Hematopoietic multipotent progenitor cell (in vitro differentiated cells): ENCODE measurements at regions not wholly inside any gene's neighbourhood (a gene's known extent, or its start where the extent isn't known, plus 50 kb on each side); places are given as distances from the start of the nearest gene placed in this dataset.

Experiments
- DNase-seq, 3 donors: peaks; one replicate each; pipeline ENCODE4 v3.0.0-alpha.2; 2011 to 2015; ENCODE audit warnings: low read depth in 2 of 3, low spot score in 2 of 3

DNA sequence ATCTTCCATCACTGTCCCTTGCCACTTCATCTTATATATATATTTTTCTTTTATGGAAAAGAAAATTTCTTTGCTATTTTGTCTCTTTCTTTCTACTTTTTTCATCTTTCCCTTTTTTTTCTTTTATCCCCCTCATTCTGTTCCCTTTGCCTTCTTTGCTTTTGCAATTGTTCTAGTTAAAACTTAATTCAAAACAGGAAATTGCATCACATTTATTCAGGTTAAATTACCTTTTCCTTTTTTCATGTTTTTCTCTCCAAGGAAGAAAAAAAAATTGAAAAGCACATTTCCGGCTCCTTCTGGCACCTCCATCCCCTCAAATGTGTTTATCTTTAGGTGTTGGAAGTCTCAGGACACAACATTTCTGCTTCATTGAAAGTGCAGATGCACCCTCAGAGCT is 176.9 kb downstream of the FGF1 start:
- no peak for DNase-seq

DNA sequence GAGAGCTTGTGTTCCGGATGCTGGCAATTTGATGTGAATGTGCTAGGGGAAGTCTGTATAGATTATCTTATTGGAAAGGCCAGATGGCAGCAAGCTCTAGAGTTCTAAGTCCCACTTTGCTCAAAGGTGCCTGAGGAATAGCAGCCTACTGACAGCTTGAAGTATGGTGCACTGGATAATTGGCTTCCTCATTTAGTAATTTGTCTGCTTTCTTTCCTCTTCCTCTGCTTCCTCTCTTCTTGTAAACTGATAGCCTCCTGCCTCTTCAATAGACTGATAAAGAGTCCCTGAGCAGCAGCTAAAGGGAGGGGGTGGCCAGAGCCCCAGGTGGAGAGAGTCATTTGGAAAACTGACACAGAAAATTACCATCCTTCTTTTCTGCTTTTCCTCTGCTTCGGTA is 177.3 kb downstream of the FGF1 start:
- DNase-seq = no peak

GRCh38 chr5:142507531-142508372 is 178.1 kb downstream of the FGF1 start:
- DNase-seq = no peak

- no peak for DNase-seq
Observed at GRCh38 chr5:142506756-142507155, 179.1 kb downstream of the FGF1 start.

DNA sequence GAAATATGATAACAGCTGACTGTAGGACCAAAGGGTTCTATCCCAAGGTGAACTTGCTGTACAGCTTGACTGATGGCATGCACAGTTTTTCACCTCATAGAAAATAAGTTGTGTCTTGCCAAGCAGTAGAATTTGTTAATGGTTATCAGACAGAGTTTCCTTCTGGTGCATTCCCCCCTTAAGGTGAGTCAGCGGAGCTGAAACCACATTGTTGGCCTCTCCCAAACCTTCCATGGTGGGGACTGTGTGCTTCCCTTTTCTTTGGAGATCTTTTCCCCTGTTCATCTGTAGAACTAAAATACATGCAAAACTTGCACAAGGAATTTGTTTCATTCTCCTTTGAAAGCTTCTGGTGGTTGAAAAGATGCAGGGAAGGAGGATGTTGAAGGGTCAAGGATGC is 179.8 kb downstream of the FGF1 start:
- DNase-seq = no peak

DNA sequence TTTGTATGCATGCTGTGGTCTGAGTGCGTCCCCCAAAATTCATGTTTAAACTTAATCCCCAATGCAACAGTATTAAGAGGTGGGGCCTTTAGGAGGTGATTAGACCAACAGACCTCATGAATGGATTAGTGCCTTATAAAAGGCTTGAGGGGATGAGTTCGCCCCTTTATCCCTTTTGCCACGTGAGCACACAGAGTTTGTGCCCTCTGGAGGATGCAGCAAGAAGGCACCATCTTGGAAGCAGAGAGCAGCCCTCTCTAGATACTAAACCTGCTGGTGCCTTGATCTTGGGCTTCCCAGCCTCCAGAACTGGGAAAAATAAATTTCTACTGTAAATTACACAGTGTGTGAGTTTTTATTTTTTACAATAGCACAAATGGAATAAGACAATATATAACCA is 177.1 kb upstream of the SPRY4 start:
- DNase-seq = no peak

DNA sequence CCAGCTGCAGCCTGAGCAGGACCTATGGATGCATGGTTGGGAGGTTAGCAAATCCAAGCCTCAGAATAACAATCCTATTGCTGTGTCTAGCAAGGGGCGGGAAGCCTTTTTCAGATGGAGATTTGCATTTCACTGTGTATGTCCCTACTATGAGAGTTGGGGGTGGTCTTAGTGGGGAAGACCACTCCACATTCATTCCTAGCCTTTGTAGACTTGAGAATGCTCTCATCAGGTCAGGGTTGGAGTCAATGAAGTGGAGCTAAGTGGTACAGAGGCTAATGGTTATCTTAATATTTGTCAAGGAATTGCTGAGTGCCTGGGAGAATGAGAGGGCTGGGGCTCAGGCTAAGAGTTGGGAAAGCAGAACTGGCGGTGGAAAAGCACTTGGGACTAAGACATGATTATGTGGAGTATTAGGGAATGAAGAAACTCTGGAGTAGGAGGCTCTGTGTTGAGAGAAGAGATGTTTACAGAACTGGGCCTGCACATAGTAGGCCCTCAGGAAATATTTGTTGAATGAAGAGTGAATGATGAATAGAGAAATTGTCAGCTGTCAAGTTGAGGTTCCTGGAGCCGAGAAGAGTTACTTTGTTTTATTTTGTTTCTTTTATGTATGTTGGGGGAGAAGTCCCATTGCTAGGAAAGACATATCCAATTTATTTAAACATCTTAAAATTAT is 175.5 kb upstream of the SPRY4 start:
- no peak for DNase-seq

DNA sequence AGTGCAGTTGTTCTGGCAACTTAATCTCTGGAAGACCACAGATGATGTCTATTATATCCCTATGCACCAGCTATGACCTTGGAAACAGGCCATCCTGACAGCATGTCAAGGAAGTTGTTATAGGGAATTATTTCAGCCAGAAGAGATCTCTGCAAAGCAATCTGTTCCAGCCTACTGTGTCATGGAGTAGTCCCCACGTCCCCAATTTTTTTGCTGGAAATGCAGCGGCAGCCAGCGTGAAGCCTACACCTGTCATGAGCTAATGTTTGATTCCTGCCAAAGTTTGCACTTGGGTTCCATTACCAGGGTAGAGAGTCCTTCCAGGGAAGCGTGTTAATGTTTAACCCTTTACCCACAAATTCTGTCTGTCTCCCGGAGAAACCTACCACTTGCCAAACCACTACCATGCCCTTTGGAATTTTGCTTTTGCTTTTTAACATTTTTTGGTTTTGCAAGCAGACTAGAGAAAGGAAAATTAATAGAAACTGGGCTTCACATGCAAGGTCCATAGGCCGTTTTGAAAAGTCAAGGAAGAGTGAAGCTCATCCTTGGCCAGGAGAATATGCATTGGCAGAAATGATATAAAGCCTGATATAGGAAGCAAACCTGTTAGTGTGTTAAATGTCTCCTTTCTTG is 174.9 kb upstream of the SPRY4 start:
- DNase-seq = no peak

DNA sequence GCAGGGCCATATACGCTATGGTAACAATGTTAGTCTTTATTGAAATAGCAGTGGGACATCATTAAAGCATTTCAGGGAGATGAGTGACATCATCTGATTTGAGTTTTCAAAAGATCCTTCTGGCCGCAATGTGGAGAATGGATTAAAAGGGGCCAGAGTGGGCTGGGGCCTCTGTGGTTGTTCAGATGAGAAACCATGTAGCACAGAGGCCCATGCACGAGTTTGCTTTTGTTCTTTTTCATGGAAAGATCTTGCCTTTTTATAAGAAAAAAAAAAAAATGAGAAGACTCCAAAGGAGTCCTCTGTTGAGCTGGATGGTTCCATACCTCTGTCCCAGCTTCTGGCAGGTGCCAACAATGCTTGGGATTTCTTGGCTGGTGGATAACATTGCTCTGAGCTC is 173.5 kb upstream of the SPRY4 start:
- no peak for DNase-seq

DNA sequence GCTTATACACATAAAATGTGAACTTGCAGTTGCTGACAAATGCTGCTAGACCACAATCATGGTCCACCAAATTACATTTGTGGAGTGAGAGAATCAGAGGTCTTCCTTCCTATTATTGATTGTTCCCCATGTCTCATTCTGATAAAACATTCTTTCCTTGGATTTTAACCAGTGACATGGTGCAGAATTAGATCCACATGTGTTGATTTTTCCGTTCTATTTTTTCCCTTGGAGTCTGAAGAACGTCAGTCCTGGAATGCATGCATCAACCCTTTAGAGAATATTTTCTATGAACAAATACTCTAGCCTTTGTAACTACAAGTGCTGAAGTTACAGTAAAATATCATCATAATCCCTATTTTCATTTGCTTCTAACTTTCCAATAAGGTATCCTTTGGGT is 170.7 kb upstream of the SPRY4 start:
- no peak for DNase-seq

GRCh38 chr5:142493875-142494518 is 169.2 kb upstream of the SPRY4 start:
- no peak for DNase-seq

DNA sequence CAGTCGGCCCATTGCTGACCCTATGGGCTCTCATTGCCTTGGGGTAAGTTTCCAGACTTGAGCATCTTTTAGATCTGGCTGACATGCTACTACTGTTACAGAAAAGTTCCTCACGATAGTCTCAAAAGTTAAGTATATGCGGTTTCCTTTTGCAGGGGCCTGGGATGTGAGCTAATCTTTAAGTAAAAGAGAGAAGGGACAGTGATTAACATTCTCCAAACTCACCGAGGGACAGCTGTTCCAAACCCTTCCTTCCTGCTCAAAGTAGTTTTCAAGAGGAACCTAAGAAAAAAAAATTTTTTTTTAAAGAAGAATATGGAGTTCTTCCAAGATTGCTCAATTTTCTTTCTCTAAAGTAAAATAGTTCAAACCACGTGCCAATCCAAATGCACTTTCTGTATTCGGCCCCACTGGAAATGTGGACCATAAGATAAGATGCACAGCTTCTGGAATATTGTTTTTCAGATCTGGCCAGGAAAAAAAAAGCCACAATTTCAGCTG is 168.0 kb upstream of the SPRY4 start:
- DNase-seq = peak in 1 of 3 donors; percentile 14

- DNase-seq = no peak
Observed at GRCh38 chr5:142491679-142492078, 166.9 kb upstream of the SPRY4 start.

DNA sequence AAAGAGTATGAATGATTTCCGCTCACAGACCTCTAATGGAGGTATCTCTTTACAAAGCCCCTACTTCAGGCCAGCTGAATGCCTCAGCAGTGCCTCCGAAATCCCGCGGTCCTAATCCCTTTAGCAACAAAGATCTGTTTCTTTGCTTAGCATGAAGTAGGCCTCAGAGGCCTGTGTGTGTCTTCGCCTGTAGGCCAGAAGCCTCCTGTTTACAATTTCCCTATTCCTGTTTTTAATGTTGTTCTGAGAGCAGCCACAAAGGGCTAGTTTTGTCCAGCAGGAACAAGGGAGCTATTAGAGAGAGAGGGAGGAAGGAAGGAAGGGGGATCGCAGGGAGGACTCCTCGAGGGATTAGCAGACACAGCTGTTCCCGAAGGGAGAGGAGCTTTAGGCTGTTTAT is 166.4 kb upstream of the SPRY4 start:
- DNase-seq = no peak

- no peak for DNase-seq
Observed at GRCh38 chr5:142486581-142486980, 161.8 kb upstream of the SPRY4 start.

DNA sequence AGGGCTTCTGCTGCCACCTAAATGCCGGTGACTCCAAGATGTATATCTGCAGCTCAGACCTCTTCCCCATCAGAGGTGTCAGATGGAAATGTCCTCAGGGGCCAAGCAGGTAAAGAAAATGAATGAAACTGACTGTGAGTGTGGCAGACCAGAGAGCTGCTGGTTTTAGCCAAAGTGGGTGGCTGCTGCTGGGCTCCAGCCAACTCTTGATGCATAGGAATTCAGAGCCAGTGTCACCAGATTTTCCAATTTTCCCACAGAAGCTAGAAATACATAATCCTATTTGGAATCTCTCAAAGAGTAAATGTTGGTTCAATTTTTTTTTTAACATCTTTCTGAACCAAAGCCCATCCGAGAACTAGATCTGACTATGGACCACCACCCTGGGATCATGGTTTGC is 161.2 kb upstream of the SPRY4 start:
- DNase-seq = no peak

DNA sequence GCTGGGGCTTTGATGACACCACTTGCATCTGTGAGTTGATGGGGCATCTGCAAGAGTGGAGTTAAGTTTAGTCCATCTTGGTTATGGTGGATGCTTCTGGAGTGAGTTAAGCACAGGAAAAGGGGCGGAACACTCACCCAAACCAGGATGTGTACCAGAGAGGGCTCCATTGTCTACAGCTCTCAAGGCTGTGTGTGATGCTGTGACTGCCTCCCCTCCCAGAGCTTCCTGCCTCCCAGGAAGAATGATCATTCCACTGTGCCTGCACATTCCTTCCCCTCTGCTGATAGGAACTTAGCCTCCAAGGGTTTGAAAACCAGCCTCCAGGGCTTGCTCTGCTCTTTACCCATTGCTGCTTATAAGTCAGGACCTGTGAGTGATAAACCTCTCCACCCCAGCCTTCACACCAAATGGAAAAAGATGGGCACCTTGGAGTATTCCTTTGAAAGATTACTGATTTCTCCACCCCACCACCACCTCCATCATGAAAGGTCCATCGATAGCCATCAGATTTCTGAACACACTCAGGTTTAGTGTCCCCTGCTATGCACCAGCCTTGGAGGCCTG is 160.1 kb upstream of the SPRY4 start:
- DNase-seq = no peak

GRCh38 chr5:142482207-142482606 is 157.4 kb upstream of the SPRY4 start:
- DNase-seq = no peak

DNA sequence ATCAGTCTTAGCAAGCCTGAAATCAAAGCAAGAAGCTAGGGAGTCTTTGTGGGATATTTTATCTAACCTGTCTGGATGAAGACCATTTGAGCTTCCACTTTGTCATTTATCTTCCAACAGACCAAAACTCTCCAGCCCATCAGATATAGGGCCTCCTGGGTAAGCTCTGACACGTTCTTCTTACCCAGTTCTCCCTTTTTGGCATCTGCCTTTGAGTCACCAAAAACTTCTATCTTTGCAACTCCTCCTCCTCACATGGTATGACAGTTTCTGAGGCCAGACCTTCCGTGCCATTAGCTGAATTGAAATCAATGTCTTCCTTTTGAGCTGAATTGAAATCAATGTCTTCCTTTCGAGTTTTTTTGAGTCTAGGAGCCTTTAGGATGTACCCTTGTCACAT is 156.6 kb upstream of the SPRY4 start:
- DNase-seq = no peak

GRCh38 chr5:142479854-142480519 is 155.2 kb upstream of the SPRY4 start:
- no peak for DNase-seq
